GM10248 (cell line): ENCODE measurements at regions not wholly inside any gene's neighbourhood (a gene's known extent, or its start where the extent isn't known, plus 50 kb on each side); places are given as distances from the start of the nearest gene placed in this dataset.

Source experiments
- CTCF ChIA-PET: fragments of 300-600 bp; sonication (Branson Sonifier 250); formaldehyde crosslinking; extraction: SDS; loops from one replicate; lab custom pipeline; 2021; ENCODE audit warnings: antibody characterized with exemption; lab: Yijun Ruan, JAX
- POLR2A ChIA-PET: fragments of 350-650 bp; sonication (Branson Sonifier 250); formaldehyde crosslinking; extraction: SDS; loops from one replicate; lab custom pipeline; 2020; ENCODE audit warnings: antibody characterized with exemption; lab: Yijun Ruan, JAX
- DNase-seq: peaks from one replicate; pipeline ENCODE4 v3.0.0; 2012; ENCODE audit errors: extremely low spot score
- TF ChIP-seq, protein P1 (sequence below): IDR thresholded peaks from 2 replicates; pipeline ENCODE4 v1.5.1; 2012; ENCODE audit warnings: mild to moderate bottlenecking, low read depth; ENCODE audit errors: extremely low read depth, missing control alignments, control extremely low read depth

- TF ChIP-seq, protein P1, sequence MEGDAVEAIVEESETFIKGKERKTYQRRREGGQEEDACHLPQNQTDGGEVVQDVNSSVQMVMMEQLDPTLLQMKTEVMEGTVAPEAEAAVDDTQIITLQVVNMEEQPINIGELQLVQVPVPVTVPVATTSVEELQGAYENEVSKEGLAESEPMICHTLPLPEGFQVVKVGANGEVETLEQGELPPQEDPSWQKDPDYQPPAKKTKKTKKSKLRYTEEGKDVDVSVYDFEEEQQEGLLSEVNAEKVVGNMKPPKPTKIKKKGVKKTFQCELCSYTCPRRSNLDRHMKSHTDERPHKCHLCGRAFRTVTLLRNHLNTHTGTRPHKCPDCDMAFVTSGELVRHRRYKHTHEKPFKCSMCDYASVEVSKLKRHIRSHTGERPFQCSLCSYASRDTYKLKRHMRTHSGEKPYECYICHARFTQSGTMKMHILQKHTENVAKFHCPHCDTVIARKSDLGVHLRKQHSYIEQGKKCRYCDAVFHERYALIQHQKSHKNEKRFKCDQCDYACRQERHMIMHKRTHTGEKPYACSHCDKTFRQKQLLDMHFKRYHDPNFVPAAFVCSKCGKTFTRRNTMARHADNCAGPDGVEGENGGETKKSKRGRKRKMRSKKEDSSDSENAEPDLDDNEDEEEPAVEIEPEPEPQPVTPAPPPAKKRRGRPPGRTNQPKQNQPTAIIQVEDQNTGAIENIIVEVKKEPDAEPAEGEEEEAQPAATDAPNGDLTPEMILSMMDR = no peak
- CTCF ChIA-PET = no interaction called here
- no peak for DNase-seq
- POLR2A ChIA-PET = no interaction called here
These were observed 50.4 kb upstream of the GRIP2 start for GRCh38 chr3:14590569-14590968.

DNA sequence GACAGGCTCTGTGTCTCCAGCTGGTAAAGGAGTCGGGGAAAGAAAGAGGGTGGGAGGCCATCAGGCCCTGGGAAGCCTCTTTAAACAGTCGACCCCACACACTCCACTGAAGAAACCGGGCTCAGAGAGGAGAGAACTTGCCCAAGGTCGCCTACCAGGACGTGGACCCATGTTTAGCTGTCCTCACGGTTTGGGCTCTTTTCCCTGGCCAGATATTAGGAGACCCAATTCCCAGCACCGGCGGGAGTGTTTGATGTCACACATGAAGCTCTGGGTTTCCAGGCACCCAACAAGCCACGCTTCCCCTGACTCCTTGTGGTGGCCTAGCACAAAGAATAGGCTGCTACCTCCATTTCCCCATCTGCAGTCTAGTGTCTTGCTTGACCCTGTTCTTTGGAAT is 52.2 kb upstream of the GRIP2 start:
- no peak for DNase-seq
- ChIA-PET CTCF (no interaction called here), POLR2A (no interaction called here)
- TF ChIP-seq, protein P1 = no peak

DNA sequence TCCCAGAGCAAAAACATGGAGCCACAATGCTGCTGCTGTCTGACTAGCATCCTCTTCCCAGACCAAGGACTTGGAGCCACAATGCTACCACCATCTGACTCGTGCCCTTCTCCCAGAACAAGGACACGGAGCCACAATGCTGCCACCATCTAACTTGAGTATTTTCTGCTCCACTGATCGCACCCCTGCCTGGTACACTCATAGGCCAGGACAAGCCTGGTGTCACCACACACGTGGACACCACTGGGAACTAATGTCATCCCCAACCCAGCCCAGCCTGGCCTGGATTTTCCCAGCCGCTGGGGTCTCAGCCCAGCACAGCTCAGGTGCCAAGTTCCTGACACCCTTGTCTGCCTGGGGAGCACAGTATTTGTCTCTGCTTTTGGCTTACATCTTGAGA is 52.7 kb upstream of the GRIP2 start:
- TF ChIP-seq, protein P1 = no peak
- ChIA-PET POLR2A (no interaction called here), CTCF (no interaction called here)
- DNase-seq = no peak

- TF ChIP-seq, protein P1 = no peak
- DNase-seq = no peak
- ChIA-PET POLR2A (no interaction called here), CTCF (no interaction called here)
These were observed 54.1 kb upstream of the GRIP2 start for GRCh38 chr3:14594234-14594633.

GRCh38 chr3:14595561-14595960 is 55.4 kb upstream of the GRIP2 start:
- POLR2A ChIA-PET = no interaction called here
- TF ChIP-seq, protein P1 = no peak
- no peak for DNase-seq
- CTCF ChIA-PET = interaction anchor here (0.7 to 1.1 kb wide), 2 partner anchors 10 to 14 kb away, joined by 3 read pairs; no protein-coding TSS in a partner anchor

- TF ChIP-seq, protein P1 = no peak
- POLR2A ChIA-PET = no interaction called here
- CTCF ChIA-PET = no interaction called here
- DNase-seq = no peak
These were observed 54.3 kb upstream of the CCDC174 start for GRCh38 chr3:14597266-14597665.

GRCh38 chr3:14598143-14598569 is 53.4 kb upstream of the CCDC174 start:
- ChIA-PET CTCF (no interaction called here), POLR2A (no interaction called here)
- DNase-seq = peak; percentile 53
- TF ChIP-seq, protein P1 = no peak
